ENCODE measurements at regions not wholly inside any gene's neighbourhood (a gene's known extent, or its start where the extent isn't known, plus 50 kb on each side); places are given as distances from the start of the nearest gene placed in this dataset.

DNA sequence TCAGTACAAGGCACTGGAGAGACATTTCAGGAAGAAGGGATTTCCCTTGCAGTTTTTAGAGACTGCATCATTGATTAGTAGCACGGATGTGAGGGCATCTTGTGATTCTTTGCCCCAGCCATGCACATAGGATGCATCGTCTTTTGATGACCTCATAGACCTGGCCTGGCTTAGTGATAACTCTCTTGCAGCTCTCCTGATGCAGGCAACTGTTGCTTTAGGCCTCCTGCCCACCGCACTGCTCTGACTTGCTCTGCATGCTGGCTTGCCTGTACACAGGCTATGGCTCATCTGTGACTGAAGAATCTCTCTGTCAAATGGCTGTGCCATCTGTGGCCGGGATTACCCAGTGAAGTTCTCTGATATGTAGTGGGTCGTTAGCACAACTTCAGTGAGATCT is 207.7 kb upstream of the PTCHD4 start:
- TF ChIP-seq, protein P1, sequence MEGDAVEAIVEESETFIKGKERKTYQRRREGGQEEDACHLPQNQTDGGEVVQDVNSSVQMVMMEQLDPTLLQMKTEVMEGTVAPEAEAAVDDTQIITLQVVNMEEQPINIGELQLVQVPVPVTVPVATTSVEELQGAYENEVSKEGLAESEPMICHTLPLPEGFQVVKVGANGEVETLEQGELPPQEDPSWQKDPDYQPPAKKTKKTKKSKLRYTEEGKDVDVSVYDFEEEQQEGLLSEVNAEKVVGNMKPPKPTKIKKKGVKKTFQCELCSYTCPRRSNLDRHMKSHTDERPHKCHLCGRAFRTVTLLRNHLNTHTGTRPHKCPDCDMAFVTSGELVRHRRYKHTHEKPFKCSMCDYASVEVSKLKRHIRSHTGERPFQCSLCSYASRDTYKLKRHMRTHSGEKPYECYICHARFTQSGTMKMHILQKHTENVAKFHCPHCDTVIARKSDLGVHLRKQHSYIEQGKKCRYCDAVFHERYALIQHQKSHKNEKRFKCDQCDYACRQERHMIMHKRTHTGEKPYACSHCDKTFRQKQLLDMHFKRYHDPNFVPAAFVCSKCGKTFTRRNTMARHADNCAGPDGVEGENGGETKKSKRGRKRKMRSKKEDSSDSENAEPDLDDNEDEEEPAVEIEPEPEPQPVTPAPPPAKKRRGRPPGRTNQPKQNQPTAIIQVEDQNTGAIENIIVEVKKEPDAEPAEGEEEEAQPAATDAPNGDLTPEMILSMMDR (conservative IDR thresholded peaks at IDR 0.05 in 1 of 2, IDR thresholded peaks at IDR 0.05 in 1 of 2; ENCODE audit: extremely low read depth in 1 of 2, insufficient read depth in 1 of 2, low read depth in 1 of 2, low read length in 2 of 2) = no peak
- no peak for TF ChIP-seq EZH2 (IDR thresholded peaks at IDR 0.05; ENCODE audit: borderline replicate concordance, low read length)

Measured in mammary epithelial cell (primary cell).